SW 1271 (cell line): ENCODE measurements at regions not wholly inside any gene's neighbourhood (a gene's known extent, or its start where the extent isn't known, plus 50 kb on each side); places are given as distances from the start of the nearest gene placed in this dataset.

Experiments
- DNase-seq, 2 experiments: peaks; one replicate each; lab custom pipeline; 2025; lab: John Stamatoyannopoulos, UW

- DNase-seq = no peak
Measured at GRCh38 chr5:27639005-27639612, 600.7 kb upstream of the CDH9 start.

GRCh38 chr5:27619982-27620381, 581.6 kb upstream of the CDH9 start:
- DNase-seq = no peak

- DNase-seq = no peak
Measured at GRCh38 chr5:27612161-27612560, 573.8 kb upstream of the CDH9 start.

- no peak for DNase-seq
Measured at GRCh38 chr5:27608992-27609391, 570.6 kb upstream of the CDH9 start.

GRCh38 chr5:27598576-27598975, 560.2 kb upstream of the CDH9 start:
- DNase-seq = no peak

GRCh38 chr5:27594141-27594540, 555.8 kb upstream of the CDH9 start:
- no peak for DNase-seq

GRCh38 chr5:27592231-27592630, 553.8 kb upstream of the CDH9 start:
- DNase-seq = peak in 1 of 2 experiments; percentile 18

GRCh38 chr5:27590503-27590902, 552.1 kb upstream of the CDH9 start:
- DNase-seq = no peak

- no peak for DNase-seq
Measured at GRCh38 chr5:27578279-27578678, 539.9 kb upstream of the CDH9 start.

GRCh38 chr5:27571681-27572080, 533.3 kb upstream of the CDH9 start:
- DNase-seq = no peak

GRCh38 chr5:27568811-27569210, 530.4 kb upstream of the CDH9 start:
- no peak for DNase-seq

GRCh38 chr5:27561408-27561807, 523.0 kb upstream of the CDH9 start:
- DNase-seq = no peak

- no peak for DNase-seq
Measured at GRCh38 chr5:27548484-27548883, 510.1 kb upstream of the CDH9 start.

GRCh38 chr5:27535031-27535557, 496.7 kb upstream of the CDH9 start:
- DNase-seq = no peak

- DNase-seq = no peak
Measured at GRCh38 chr5:27532305-27532704, 493.9 kb upstream of the CDH9 start.

- DNase-seq = no peak
Measured at GRCh38 chr5:27524515-27524914, 486.1 kb upstream of the CDH9 start.

- no peak for DNase-seq
Measured at GRCh38 chr5:27523629-27524028, 485.2 kb upstream of the CDH9 start.

GRCh38 chr5:27516437-27516836, 478.1 kb upstream of the CDH9 start:
- no peak for DNase-seq

GRCh38 chr5:27511061-27511460, 472.7 kb upstream of the CDH9 start:
- DNase-seq = no peak

- no peak for DNase-seq
Measured at GRCh38 chr5:27503813-27504212, 465.4 kb upstream of the CDH9 start.

- no peak for DNase-seq
Measured at GRCh38 chr5:27502236-27502635, 463.9 kb upstream of the CDH9 start.

GRCh38 chr5:27497491-27497890, 459.1 kb upstream of the CDH9 start:
- DNase-seq = no peak

GRCh38 chr5:27494887-27495286, 456.5 kb upstream of the CDH9 start:
- peak in 1 of 2 experiments; percentile 29 for DNase-seq

GRCh38 chr5:27491746-27492439, 453.5 kb upstream of the CDH9 start:
- DNase-seq = no peak
